CD4-positive, alpha-beta memory T cell (primary cell): ENCODE measurements at regions not wholly inside any gene's neighbourhood (a gene's known extent, or its start where the extent isn't known, plus 50 kb on each side); places are given as distances from the start of the nearest gene placed in this dataset.

Experiments used
- CTCF ChIA-PET: fragments of 350-600 bp; sonication (Branson Sonifier 250); formaldehyde crosslinking; loops from one replicate; lab custom pipeline; 2021; ENCODE audit warnings: inconsistent platforms; ENCODE audit not compliant: partially characterized antibody; lab: Charles Lee
- POLR2A ChIA-PET: fragments of 350-600 bp; sonication (Branson Sonifier 250); formaldehyde crosslinking; loops from one replicate; lab custom pipeline; 2021; ENCODE audit not compliant: partially characterized antibody; lab: Charles Lee
- DNase-seq, 5 donors: peaks; one replicate each; pipeline versions ENCODE4 v3.0.0 to v3.0.0-alpha.2; 2020 to 2022; ENCODE audit warnings: mixed read lengths in 1 of 5
- H3K27ac ChIP-seq: one replicate; pipeline ENCODE4 v1.7.0; 2013; ENCODE audit warnings: low read depth, low read length
- H3K27me3 ChIP-seq: 2 replicates; pipeline ENCODE4 v1.7.0; 2013; ENCODE audit warnings: mild to moderate bottlenecking, low read length, moderate library complexity; ENCODE audit not compliant: insufficient read depth
- H3K36me3 ChIP-seq: 2 replicates; pipeline ENCODE4 v1.7.0; 2013; ENCODE audit warnings: mild to moderate bottlenecking, low read length, moderate library complexity; ENCODE audit not compliant: insufficient read depth
- H3K4me1 ChIP-seq: 2 replicates; pipeline ENCODE4 v1.7.0; 2013; ENCODE audit warnings: mild to moderate bottlenecking, low read length, moderate library complexity; ENCODE audit not compliant: insufficient read depth
- H3K4me3 ChIP-seq, 2 donors: one replicate each; pipeline ENCODE4 v1.7.0; 2013; ENCODE audit warnings: low read length in 2 of 2, mild to moderate bottlenecking in 1 of 2
- H3K9me3 ChIP-seq, 2 donors: one replicate each; pipeline ENCODE4 v1.7.0; 2013; ENCODE audit warnings: low read length in 2 of 2, control low read depth in 1 of 2; ENCODE audit not compliant: control insufficient read depth in 1 of 2
- H3K27ac Mint-ChIP-seq, 7 donors: one replicate each; pipeline ENCODE4 v1.8.0; 2020 to 2021; ENCODE audit warnings: mixed read lengths in 7 of 7, mild to moderate bottlenecking in 6 of 7, inconsistent platforms in 3 of 7, moderate library complexity in 3 of 7
- H3K27me3 Mint-ChIP-seq, 2 donors: one replicate each; pipeline ENCODE4 v1.8.0; 2020 to 2021; ENCODE audit warnings: mixed read lengths in 2 of 2
- H3K36me3 Mint-ChIP-seq, 2 donors: one replicate each; pipeline ENCODE4 v1.8.0; 2020 to 2021; ENCODE audit warnings: mixed read lengths in 2 of 2, inconsistent platforms in 1 of 2, mild to moderate bottlenecking in 1 of 2
- H3K4me1 Mint-ChIP-seq, 4 donors: one replicate each; pipeline ENCODE4 v1.8.0; 2020 to 2021; ENCODE audit warnings: mixed read lengths in 4 of 4, mild to moderate bottlenecking in 1 of 4
- H3K4me3 Mint-ChIP-seq, 8 donors: one replicate each; pipeline ENCODE4 v1.8.0; 2020 to 2021; ENCODE audit warnings: mixed read lengths in 8 of 8, mild to moderate bottlenecking in 7 of 8, moderate library complexity in 6 of 8, inconsistent platforms in 3 of 8
- H3K9me3 Mint-ChIP-seq, 8 donors: one replicate each; pipeline ENCODE4 v1.8.0; 2020 to 2021; ENCODE audit warnings: mixed read lengths in 8 of 8, mild to moderate bottlenecking in 5 of 8, inconsistent platforms in 3 of 8, moderate library complexity in 1 of 8
- intact Hi-C: fragments of 100-400 bp; cut with micrococcal nuclease; formaldehyde crosslinking; loops from one replicate; pipeline ENCODE4 v1.15.1; 2023

- Histone ChIP-seq H3K9me3 (no peaks in the 10 kb centered on the region), H3K27me3 (no peaks in the 10 kb centered on the region), H3K27ac (no peak overlapping the region), H3K4me1 (no peaks in the 10 kb centered on the region), H3K36me3 (no peaks in the 10 kb centered on the region), H3K4me3 (no peak overlapping the region)
- Mint-ChIP-seq H3K4me1 (no peaks in the 10 kb centered on the region), H3K9me3 (peaks cover 0 to 11% (median 3%) of the 10 kb centered on the region in 8 donors), H3K36me3 (no peaks in the 10 kb centered on the region), H3K27me3 (peaks cover 0 to 2% of the 10 kb centered on the region in 2 donors), H3K27ac (no peak overlapping the region), H3K4me3 (no peak overlapping the region)
- ChIA-PET POLR2A (no interaction called here), CTCF (no interaction called here)
- intact Hi-C loops = no loop called here
- no peak for DNase-seq
Measured at GRCh38 chr1:217059401-217059800, 336.2 kb upstream of the ESRRG start.

- Histone ChIP-seq H3K4me1 (no peaks in the 10 kb centered on the region), H3K27ac (no peak overlapping the region), H3K4me3 (no peak overlapping the region), H3K27me3 (no peaks in the 10 kb centered on the region), H3K9me3 (no peaks in the 10 kb centered on the region), H3K36me3 (no peaks in the 10 kb centered on the region)
- intact Hi-C loops = no loop called here
- no peaks in the 10 kb centered on the region for H3K36me3 Mint-ChIP-seq
- H3K4me3 Mint-ChIP-seq = no peak overlapping the region
- no peak for DNase-seq
- no peaks in the 10 kb centered on the region for H3K4me1 Mint-ChIP-seq
- H3K27ac Mint-ChIP-seq = no peak overlapping the region
- peaks cover 0 to 13% (median 4%) of the 10 kb centered on the region in 8 donors for H3K9me3 Mint-ChIP-seq
- CTCF ChIA-PET = no interaction called here
- POLR2A ChIA-PET = no interaction called here
- H3K27me3 Mint-ChIP-seq = peaks cover 0 to 2% of the 10 kb centered on the region in 2 donors
Measured at GRCh38 chr1:217053676-217054075, 330.4 kb upstream of the ESRRG start.

GRCh38 chr1:217052626-217053025, 329.4 kb upstream of the ESRRG start:
- ChIA-PET POLR2A (no interaction called here), CTCF (no interaction called here)
- Histone ChIP-seq H3K9me3 (no peaks in the 10 kb centered on the region), H3K4me1 (no peaks in the 10 kb centered on the region), H3K36me3 (no peaks in the 10 kb centered on the region), H3K4me3 (no peak overlapping the region), H3K27ac (no peak overlapping the region), H3K27me3 (no peaks in the 10 kb centered on the region)
- no peak for DNase-seq
- Mint-ChIP-seq H3K36me3 (no peaks in the 10 kb centered on the region), H3K4me1 (no peaks in the 10 kb centered on the region), H3K4me3 (no peak overlapping the region), H3K27ac (no peak overlapping the region), H3K27me3 (peaks cover 0 to 2% of the 10 kb centered on the region in 2 donors), H3K9me3 (peaks cover 0 to 16% (median 6%) of the 10 kb centered on the region in 8 donors)
- intact Hi-C loops = no loop called here

GRCh38 chr1:217052196-217052595, 329.0 kb upstream of the ESRRG start:
- H3K9me3 ChIP-seq = no peaks in the 10 kb centered on the region
- Mint-ChIP-seq H3K4me3 (no peak overlapping the region), H3K27me3 (peaks cover 0 to 2% of the 10 kb centered on the region in 2 donors), H3K36me3 (no peaks in the 10 kb centered on the region), H3K9me3 (peaks cover 0 to 18% (median 6%) of the 10 kb centered on the region in 8 donors), H3K4me1 (no peaks in the 10 kb centered on the region), H3K27ac (no peak overlapping the region)
- H3K4me1 ChIP-seq = no peaks in the 10 kb centered on the region
- H3K36me3 ChIP-seq = no peaks in the 10 kb centered on the region
- no peak for DNase-seq
- no peaks in the 10 kb centered on the region for H3K27me3 ChIP-seq
- CTCF ChIA-PET = no interaction called here
- intact Hi-C loops = no loop called here
- POLR2A ChIA-PET = no interaction called here
- H3K4me3 ChIP-seq = no peak overlapping the region
- H3K27ac ChIP-seq = no peak overlapping the region

- Mint-ChIP-seq H3K36me3 (no peaks in the 10 kb centered on the region), H3K4me3 (no peak overlapping the region), H3K9me3 (peaks cover 0 to 14% (median 2%) of the 10 kb centered on the region in 8 donors), H3K27me3 (no peaks in the 10 kb centered on the region), H3K4me1 (no peaks in the 10 kb centered on the region), H3K27ac (no peak overlapping the region)
- H3K36me3 ChIP-seq = no peaks in the 10 kb centered on the region
- H3K27me3 ChIP-seq = no peaks in the 10 kb centered on the region
- DNase-seq = no peak
- no peaks in the 10 kb centered on the region for H3K4me1 ChIP-seq
- CTCF ChIA-PET = no interaction called here
- H3K4me3 ChIP-seq = no peak overlapping the region
- no peaks in the 10 kb centered on the region for H3K9me3 ChIP-seq
- intact Hi-C loops = no loop called here
- H3K27ac ChIP-seq = no peak overlapping the region
- POLR2A ChIA-PET = no interaction called here
Measured at GRCh38 chr1:217049721-217050120, 326.5 kb upstream of the ESRRG start.

GRCh38 chr1:217049081-217049480, 325.9 kb upstream of the ESRRG start:
- no peak overlapping the region for H3K27ac ChIP-seq
- H3K36me3 ChIP-seq = no peaks in the 10 kb centered on the region
- H3K36me3 Mint-ChIP-seq = no peaks in the 10 kb centered on the region
- H3K27me3 ChIP-seq = no peaks in the 10 kb centered on the region
- no peaks in the 10 kb centered on the region for H3K4me1 Mint-ChIP-seq
- no peak overlapping the region for H3K27ac Mint-ChIP-seq
- DNase-seq = no peak
- ChIA-PET POLR2A (no interaction called here), CTCF (no interaction called here)
- H3K9me3 Mint-ChIP-seq = peaks cover 0 to 14% (median 2%) of the 10 kb centered on the region in 8 donors
- H3K9me3 ChIP-seq = no peaks in the 10 kb centered on the region
- no peak overlapping the region for H3K4me3 Mint-ChIP-seq
- H3K27me3 Mint-ChIP-seq = no peaks in the 10 kb centered on the region
- no peak overlapping the region for H3K4me3 ChIP-seq
- intact Hi-C loops = no loop called here
- no peaks in the 10 kb centered on the region for H3K4me1 ChIP-seq

GRCh38 chr1:217048104-217048707, 325.0 kb upstream of the ESRRG start:
- no peaks in the 10 kb centered on the region for H3K9me3 ChIP-seq
- CTCF ChIA-PET = no interaction called here
- no peaks in the 10 kb centered on the region for H3K4me1 Mint-ChIP-seq
- POLR2A ChIA-PET = no interaction called here
- no peaks in the 10 kb centered on the region for H3K27me3 ChIP-seq
- no peak overlapping the region for H3K27ac ChIP-seq
- H3K4me1 ChIP-seq = no peaks in the 10 kb centered on the region
- no peaks in the 10 kb centered on the region for H3K36me3 Mint-ChIP-seq
- H3K4me3 Mint-ChIP-seq = no peak overlapping the region
- no peak overlapping the region for H3K4me3 ChIP-seq
- no peak overlapping the region for H3K27ac Mint-ChIP-seq
- intact Hi-C loops = no loop called here
- H3K27me3 Mint-ChIP-seq = no peaks in the 10 kb centered on the region
- peaks cover 0 to 14% (median 2%) of the 10 kb centered on the region in 8 donors for H3K9me3 Mint-ChIP-seq
- H3K36me3 ChIP-seq = no peaks in the 10 kb centered on the region
- DNase-seq = no peak
